ENCODE measurements at regions not wholly inside any gene's neighbourhood (a gene's known extent, or its start where the extent isn't known, plus 50 kb on each side); places are given as distances from the start of the nearest gene placed in this dataset.

DNA sequence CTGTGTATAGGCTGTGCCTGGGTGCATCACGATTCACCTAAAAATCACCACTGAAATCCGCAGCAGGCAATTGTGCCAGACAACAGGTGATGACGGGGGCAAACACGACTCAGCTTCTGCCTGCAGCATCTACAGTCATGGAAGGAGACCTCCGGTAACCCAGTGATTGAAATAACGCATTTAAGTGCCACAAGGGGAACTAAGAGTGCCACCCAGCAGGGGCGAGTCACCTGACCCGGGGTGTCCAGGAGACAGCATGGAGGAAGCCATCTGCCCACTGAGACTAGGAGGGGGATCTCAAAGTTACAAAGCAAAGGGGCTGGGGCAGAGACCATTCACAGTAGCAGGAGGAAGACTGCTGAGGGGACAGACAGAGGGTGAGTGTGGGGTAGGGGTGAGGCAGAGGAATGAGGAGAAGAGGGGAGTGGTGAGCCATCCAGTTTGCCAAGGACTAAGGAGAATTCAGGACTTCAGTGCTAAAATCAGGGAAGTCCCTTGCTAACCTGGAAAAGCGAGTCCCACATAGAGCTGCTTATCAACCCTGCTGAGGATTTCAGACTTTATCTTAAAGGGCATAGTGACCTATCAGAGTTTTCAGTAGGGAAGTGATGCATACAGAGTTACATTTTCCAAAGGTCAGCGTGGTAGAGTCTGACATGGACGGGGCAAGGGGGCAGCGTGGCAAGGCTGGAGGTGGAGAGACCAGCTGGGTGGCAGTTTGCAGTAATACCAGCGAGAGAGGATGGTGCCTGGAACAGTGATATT is 256.7 kb upstream of the HES1 start:
- no peak for DNase-seq

DNA sequence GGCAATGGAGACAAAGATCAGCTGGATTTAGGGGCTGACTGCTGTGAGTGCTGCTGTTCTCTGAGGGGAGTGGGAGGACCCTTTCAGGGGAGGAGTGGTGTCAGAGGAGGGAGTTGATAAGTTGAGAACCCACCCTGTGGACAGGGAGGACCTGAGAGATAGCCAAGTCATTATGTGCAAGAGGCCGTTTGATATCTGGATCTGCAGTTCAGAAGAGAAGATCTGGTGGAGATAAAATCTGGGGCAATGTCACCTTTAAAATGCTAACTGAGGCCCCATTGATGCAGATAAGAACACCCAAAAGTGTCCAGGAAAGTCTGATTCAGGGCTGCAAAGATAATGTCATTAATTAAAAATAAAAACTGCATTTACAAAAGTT is 256.1 kb upstream of the HES1 start:
- DNase-seq: no peak

DNA sequence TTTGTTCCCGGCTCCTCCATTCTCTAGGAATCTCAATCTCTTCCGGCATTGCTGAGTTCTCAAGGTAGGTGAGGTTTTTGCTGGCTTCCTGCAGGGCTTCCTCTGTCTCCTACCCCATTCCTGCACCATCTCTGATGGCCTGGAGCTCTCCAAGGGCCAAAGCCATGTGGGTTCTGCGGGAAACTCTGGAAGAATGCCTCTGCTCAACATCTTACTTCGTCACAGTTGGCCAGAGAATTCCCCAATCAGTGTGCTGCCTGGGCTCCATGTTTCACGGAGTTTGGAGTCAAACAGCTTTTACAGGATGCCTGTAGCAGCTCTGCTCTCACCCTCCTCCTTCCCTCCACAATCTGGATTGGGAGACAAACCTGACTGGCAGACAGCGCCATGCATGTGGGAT is 253.9 kb upstream of the HES1 start:
- no peak for DNase-seq

DNA sequence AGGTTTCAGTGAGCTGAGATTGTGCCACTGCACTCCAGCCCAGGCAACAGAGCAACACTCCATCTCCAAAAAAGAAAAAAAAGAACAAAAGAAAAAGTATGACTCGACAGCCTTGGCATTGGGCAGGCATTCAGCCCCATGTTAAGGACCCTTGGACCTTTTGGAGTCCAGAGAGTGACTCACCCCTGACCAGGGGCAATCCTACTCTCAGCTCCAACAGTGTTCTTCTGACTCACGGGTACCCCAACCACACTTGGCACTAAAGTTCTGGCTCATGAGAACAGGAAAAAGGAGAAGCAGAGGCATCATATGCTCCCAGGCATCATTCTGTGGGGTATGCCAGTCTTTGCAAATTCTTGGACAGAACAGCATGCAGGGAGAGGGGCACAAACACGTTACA is 252.4 kb upstream of the HES1 start:
- no peak for DNase-seq

DNA sequence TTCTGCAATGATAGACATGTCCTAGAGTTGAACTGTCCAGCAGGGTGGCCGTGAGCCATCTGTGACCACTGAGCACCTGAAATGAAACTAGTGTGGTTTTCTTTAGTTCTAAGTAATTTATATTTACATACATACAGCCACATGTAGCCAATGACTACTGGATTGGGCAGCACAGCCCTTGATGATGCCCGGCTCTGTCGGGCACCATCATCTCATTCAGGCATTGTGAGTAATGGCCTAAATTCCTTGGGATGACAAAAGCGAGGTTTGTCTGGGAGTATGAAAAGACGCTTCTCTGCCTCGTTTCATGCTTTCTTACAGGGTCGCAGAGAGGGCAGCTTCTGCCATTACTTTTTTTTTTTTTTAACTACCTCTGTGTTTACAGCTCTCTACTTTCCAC is 251.9 kb upstream of the HES1 start:
- DNase-seq: no peak

DNA sequence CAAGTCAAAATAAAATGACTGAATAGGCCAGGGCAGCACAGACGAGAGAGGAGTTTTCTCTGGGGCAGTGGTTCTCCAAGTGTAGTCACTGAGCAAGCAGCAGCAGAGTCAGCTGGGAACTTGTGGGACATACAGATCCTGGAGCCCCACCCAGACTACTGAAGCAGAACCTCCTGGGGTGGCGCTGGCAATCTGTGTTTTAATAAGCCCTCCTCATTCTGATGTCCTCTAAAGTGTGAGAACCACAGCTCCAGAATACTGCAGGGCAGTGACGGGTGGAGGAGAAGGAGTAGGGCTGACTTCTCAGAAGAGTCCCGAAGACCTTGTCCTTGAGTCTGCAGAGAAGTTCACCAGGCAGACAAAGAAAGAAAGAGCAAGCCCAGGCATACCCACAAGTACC is 251.3 kb upstream of the HES1 start:
- no peak for DNase-seq

DNA sequence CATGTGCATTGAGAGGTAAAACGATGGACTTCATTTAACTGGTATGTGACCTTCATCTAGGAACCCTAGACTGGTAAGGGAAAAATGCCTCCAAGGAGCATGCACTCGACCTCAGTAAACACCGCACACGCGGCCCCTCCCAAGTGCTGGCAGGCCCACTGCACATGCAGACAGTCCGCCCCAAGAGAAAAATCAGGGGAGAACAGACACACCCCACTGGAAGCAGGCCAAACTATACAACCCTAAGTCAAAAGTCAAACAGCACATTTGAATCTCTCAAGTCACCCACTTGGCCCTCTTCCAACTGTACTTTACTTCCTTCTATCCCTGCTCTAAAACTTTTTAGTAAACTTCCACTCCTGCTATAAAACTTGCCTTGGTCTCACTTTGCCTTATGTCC is 250.1 kb upstream of the HES1 start:
- no peak for DNase-seq

DNA sequence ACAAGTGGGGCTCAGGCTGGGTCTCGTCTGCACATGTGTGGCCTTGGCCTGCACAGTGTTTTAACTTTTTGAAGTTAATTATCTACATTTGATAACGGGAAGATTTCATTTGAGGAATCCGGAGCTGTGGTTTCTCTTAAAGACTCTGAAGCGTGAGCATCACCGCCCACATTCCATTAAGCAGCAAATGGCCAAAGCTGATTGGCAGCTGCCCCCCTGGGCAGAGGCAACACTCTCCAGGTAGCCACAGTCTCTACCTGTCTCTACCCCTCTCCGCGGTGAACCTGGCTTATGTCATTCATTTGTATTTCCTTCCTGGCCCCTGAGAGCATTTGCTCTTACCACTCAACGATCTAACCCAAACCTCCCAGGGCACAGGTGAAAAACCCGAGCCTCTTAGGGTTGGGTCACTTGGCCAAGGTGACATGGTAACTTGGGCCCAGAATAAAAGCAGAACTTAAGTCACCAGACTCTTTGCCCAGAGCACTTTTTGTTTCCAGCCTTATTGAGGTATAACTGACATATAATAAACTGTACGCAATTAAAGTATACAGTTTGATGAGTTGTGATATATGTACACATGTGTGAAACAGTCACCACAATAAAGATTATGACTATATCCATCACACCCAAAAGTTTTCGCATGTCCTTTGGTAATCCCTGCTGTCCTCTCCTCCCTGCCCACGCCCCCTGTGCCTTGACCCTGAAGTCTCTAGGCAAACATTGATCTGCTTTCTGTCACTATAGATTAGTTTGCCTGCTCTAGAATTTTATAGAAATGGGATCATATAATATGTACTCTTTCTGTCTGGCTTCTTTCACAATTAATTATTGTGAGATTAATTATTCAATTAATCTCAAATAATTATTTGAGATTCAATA is 245.7 kb upstream of the HES1 start:
- DNase-seq: no peak

DNA sequence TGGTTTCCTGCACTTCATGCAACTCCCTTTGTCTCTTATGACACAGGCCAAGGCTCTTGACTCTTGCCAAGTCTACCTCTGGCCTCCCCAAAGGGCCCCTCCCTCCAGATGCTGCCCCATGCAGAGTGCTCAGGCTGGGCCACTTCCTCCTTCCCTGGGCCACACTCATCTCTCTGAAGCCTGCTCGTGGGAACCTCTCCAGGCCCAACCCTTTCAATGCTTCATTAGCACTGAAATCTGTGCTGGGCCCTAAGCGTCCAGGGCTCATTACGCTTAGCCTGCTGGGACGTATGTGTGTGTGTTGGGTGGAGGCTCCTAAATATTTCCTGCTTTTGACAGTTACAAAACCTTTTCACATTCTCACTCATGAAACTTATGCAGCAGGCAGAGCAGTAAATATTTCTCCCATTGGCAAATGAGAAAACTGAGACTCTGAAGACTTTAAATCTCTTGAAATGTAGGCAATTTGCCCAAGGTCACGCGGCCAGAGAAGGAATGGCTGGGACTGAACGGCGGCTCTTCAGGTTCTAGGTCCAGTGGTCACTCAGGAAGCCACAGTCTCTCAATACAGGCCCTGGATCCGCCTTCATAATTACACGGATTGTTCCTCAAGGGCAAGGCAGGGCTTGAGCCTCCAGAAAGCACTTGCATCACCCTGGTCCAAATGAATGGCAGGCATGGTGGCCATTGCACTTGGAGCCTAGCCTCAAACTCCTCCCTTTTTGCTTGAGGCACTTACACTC is 241.7 kb upstream of the HES1 start:
- no peak for DNase-seq

DNA sequence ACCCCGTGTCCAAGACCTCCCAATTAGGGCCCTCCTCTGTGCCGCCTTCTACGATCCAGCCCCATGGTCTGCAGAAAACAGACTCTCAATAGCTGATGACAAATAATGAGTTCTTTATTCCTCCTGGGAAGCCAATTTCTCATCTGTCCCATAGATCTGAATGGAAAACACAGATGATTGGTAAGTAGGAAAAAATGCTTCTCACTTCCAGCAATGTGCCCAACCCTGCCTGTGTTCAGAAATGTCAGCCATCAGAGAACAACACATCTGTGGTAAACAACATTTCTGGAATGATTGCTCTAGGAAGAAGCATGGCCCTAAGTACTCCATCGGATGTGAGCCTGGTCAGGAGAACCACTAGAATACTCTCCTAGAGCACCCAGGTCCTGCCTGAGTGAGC is 240.5 kb upstream of the HES1 start:
- no peak for DNase-seq

DNA sequence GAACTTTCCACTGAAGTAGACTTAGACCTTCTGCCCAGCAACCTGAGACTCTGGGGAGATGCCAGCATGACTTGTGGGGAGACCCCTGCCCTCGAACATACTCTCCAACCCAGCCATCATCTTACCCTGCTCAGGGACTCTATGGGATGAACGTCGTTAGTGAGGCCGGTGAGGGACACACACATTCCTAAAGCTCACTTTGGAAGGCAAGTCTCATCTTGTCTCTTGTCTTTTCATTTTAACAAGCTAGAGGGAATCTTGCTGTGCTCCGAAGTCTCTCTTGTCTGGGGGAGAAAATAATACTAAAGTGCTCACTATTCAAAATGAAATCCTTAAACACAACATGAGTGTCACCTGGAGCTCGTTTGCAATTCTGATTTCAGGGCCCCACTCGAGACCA is 239.5 kb upstream of the HES1 start:
- DNase-seq: no peak

DNA sequence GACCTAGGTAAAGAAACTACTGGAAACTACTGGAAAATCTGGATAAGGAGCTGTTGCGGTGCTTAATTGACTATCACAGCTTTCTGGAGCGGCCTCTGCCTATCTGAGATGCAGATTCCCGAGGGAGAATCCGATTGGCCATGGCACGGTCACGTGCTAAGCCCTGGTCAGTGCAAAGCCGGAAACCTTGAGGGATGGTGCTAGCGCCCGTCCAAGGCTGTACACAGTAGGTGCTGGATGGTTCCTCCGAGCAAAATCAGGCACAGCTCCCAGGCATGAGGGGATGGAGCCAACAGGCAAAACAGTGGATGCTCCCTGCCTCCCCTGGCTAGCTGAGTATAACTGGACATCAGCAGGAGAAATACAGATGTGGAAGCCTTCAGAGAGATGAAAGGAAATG is 238.7 kb upstream of the HES1 start:
- DNase-seq: no peak

DNA sequence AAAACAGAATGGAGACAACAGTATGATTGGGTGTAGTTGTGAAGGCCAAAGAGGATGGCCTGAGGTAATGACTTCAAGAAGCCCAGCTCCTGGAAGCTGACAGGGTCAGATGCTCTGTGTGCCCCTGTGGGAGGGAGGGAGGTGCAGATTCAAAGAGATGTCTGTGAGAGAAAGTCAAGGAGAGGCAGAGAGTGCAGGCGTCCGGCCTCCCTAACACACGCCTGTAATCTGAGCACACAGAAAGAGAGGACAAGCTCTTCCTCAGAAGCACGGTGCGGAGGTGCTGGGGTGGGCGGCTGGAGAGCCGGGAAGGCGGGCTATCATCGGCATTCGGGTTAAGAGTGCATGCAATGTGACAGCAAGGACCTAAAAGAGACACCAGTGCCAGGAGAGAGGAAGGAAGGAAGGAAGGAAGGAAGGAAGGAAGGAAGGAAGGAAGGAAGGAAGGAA is 238.2 kb upstream of the HES1 start:
- no peak for DNase-seq

DNA sequence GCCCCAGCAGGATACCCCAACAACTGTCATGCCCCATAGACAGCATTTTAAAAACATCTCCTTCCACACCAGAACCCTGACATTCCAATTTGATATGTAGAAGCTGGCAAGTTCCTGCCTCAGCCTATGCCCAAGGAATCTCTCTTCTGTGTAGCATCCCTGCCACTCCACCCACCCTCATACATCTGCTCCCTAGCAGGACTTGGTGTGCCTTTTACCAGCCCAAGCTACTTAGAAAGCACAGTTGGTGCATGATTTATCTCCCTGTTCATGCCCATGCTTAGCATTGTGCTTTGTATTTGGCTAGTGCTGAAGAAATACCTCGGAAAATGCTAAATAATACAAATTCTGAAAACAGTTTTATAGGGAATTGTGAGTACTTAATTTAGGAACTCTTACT is 236.9 kb upstream of the HES1 start:
- no peak for DNase-seq

DNA sequence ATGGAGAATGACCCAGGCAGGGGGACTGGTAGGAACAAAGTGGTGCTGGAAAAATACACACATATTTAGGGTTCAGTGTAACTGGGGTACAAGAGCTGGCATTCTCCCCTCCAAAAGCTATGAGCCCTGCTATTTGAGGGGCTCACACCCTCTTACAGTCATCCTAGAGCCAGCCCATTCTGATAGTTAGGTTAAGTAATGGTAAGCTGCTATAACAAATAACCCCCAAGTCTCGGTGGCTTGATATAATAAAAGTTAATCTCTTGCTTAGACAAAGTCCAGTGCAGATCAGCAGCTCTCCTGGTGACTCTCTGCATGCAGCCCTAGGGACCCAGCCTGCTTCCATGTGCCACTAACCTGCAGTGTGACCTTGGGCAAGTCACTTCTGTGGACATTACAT is 234.9 kb upstream of the HES1 start:
- DNase-seq: no peak

DNA sequence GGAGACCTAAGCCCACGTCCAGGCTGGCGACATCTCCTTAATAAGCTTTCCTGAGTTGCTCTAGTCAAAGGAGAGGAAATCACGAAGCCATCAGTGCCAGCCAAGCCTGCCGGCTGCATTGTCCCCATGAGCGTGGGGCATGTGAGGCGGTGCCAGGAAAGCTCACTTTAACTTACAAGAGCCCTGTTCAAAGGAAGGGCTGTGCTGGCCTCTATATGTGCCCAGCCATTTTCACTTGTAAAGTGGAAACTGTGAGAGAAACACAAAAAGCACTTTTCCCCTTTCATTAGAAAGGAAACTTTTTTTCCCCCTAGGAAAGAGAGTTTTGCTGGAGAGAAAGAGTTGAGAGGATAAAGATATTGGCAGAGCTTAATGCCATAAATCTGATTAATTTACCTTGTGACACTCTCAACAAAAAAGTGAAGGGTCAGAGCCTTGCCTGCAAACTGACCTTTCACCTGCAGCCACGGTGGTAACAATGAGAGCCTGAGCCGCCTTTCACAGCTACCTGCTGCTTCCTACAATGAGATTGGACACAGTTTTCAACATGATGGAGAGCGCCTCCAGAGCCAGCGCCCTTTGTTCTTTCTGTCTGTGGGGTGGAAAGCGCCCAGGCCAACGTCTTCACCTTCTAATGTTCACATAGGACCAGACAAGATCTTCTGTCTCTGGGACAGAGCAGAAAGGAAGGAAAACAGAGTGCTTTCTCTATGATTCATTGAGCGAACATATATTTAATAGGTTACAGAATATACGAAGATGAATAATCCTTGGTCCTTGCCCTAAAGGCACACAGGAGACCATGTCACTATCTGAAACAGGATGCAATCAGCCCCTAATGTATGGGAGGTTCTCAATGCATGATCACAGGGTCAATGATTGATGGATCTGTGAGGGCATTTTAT is 233.1 kb upstream of the HES1 start:
- no peak for DNase-seq

DNA sequence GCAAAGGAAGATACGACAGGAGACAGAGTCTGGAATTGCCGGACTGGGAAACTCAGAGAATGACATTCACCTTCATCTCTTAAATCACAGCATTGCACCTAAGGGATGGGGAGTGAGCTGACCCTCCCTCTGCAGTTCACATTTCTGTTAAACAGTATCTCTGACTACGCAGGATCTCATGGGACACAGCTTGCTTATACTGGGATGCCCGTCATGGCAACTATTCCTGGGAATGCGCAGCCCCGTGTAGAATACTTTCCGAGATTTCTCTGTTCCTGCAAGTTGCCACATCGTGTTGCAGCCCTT is 232.5 kb upstream of the HES1 start:
- no peak for DNase-seq

DNA sequence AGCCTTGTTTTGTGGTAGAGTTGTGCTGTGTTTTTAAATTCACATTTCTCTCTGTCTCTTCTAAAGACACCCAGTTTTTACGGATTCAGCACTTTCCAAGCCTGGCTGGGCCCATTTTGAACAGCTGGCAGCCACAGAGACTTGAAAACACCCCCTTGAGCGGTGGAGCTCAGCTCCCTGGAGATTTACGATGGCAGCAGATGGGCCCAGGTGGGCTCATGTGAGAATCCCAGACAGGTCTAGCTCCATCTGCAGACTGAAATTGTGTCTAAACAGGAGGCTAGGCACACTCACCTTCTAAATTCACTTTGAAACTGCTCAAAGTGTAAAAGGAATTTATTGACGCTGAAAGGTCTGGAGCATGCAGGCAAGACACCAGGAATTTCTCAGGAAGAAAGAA is 232.0 kb upstream of the HES1 start:
- no peak for DNase-seq

DNA sequence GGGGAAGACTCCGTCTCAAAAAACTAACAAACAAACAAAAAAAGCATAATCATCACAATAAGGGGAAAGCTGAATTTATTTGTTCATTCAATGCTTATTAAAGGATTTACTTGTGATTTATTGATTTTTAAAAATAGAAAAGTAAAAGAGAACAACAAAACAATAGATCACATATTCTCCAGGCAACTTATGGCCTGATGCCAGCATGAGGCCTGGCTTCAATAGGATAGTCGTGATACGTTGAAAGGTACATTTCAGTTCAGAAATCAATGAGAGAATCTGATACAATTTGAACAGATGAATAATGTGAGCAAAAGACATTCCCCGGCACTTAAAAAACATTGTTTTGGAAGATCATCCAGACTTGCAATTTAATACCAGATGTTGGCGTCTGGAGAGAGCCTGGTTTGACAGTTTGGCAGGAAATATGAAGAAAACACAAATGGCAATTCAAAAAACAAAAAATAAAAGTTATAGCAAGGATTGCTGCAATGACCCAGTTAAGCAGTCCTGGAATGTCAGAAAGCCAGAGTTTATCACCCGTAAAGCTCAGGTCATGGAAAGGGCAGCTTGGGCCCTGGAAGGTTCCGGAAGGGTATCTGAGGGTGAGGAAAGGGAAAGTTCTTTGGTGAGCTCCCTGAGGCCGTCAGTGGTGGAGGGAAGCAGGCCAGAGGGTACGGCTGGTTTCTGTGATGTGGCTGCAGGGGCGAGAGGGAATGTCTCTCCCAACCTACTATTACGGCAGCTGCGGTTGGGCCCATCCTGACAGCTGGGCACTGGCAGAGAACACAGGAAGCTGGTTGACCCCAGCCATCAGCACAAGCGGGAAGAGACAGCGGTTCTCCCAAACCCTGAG is 230.2 kb upstream of the HES1 start:
- no peak for DNase-seq

DNA sequence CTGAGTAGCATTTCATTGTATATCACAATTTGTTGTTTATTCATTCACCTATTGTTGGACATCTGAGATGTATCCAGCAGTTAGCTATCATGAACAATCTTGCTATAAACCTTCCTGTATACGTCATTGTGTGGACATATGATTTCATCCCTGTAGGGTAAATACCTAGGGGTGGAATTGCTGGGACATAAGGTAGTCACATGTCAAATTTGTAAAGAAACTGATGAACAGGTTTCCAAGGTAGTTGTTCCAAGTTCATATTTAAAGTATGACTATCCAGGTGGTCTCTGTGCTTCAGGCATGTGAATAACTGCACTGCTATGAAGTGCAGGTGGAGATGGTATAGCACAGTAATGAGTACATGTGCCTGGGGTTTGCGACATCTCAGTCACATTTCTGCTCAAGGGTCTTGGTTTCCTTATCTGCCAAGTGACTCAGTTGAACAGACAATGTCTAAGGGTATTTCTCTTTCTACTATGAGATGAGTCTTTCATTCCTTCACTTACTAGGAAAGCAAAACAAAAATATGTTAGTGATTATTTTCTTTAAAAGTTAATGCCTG is 229.0 kb upstream of the HES1 start:
- no peak for DNase-seq

DNA sequence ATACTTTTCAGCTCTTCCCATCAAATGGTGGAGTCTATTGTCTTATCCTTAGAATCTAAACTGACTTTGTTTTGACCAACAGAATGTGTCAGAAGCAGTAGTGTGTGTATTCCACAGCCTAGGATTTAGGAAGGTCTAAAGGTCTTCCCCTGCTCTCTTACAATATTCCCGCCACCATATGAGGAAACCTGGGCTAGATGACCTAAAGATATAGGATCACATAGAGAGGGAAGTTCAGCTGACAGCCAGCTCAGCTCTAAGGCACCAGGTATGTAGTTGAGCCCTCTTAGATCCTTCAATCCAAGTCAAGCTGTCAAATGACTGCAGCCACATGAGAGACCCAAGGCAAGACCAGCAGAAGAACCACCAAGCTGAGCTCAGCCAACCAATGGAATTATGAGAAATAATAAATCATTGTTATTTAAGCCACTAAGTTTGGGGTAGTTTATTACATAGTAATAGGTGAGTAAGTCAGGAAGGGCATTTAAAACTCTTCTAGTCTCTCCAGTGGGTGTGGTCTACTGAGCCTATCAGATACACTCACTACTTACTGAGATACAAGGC is 227.7 kb upstream of the HES1 start:
- DNase-seq: no peak

All from SHP77 (cell line).